AG04449 (cell line): ENCODE measurements at regions not wholly inside any gene's neighbourhood (a gene's known extent, or its start where the extent isn't known, plus 50 kb on each side); places are given as distances from the start of the nearest gene placed in this dataset.

Experiments used
- CTCF ChIA-PET: fragments of 350-600 bp; formaldehyde crosslinking; extraction: SDS; loops from one replicate; lab custom pipeline; 2021; ENCODE audit warnings: antibody characterized with exemption; lab: Yijun Ruan, JAX
- POLR2A ChIA-PET: fragments of 400-600, 350-600 bp; formaldehyde crosslinking; extraction: SDS; loops from one replicate; lab custom pipeline; 2020; ENCODE audit warnings: antibody characterized with exemption, inconsistent platforms; lab: Yijun Ruan, JAX
- DNase-seq: peaks from one replicate; pipeline ENCODE4 v3.0.0-alpha.2; 2010; ENCODE audit warnings: low read depth, low spot score
- H3K4me3 ChIP-seq: 2 replicates; pipeline ENCODE4 v1.5.1; 2011; ENCODE audit warnings: low read depth, mild to moderate bottlenecking, control low read depth, low read length
- TF ChIP-seq, protein P1 (sequence below): IDR thresholded peaks from one replicate; pipeline ENCODE4 v1.5.1; 2011; ENCODE audit warnings: mild to moderate bottlenecking, moderate library complexity, low read length, control low read depth, inconsistent platforms; ENCODE audit not compliant: insufficient read depth; ENCODE audit errors: missing control alignments

DNA sequence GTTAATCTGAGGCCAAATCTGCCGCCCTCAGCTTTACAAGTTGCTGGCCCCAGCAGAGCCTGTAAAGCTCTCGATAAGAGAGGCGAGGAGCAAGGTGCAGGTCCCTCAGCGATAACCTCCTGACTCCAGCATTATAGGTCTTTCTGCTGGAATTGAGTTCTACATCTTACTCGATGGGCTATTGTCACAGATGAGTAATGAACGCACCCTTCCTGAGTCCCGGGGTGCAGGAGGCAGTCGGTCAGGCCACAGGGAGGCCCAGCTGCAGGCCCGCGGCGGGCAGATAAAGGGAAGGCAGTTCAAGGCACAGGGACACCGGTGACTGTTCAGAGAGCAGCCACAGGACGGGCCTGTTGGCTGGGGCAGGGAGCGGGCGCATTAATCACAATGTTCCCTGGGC is 157.6 kb upstream of the OBI1 start:
- DNase-seq, result no peak
- TF ChIP-seq, protein P1, sequence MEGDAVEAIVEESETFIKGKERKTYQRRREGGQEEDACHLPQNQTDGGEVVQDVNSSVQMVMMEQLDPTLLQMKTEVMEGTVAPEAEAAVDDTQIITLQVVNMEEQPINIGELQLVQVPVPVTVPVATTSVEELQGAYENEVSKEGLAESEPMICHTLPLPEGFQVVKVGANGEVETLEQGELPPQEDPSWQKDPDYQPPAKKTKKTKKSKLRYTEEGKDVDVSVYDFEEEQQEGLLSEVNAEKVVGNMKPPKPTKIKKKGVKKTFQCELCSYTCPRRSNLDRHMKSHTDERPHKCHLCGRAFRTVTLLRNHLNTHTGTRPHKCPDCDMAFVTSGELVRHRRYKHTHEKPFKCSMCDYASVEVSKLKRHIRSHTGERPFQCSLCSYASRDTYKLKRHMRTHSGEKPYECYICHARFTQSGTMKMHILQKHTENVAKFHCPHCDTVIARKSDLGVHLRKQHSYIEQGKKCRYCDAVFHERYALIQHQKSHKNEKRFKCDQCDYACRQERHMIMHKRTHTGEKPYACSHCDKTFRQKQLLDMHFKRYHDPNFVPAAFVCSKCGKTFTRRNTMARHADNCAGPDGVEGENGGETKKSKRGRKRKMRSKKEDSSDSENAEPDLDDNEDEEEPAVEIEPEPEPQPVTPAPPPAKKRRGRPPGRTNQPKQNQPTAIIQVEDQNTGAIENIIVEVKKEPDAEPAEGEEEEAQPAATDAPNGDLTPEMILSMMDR, result no peak
- H3K4me3 ChIP-seq, result no peak overlapping the region
- ChIA-PET POLR2A (no interaction called here), CTCF (no interaction called here)

DNA sequence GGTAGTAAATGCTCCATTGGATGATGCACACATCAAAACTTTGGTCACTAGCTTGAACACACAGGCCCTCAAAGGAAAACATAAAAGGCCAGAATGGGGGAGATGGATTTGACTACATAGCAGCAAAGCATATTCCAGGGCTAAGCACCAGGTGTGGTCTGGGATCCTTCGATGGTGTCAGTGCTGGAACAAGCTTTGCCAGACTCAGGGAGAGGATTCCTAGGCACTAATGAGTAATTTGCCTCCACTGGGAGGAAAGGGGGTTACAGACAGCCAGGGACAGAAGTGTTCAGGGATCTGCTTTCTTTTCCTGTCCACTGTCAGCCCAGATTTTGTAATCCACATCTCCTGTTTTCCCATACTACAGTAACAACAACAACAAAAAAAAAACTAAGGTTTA is 157.2 kb upstream of the OBI1 start:
- CTCF ChIA-PET, result no interaction called here
- H3K4me3 ChIP-seq, result no peak overlapping the region
- DNase-seq, result no peak
- TF ChIP-seq, protein P1, result no peak
- POLR2A ChIA-PET, result no interaction called here

DNA sequence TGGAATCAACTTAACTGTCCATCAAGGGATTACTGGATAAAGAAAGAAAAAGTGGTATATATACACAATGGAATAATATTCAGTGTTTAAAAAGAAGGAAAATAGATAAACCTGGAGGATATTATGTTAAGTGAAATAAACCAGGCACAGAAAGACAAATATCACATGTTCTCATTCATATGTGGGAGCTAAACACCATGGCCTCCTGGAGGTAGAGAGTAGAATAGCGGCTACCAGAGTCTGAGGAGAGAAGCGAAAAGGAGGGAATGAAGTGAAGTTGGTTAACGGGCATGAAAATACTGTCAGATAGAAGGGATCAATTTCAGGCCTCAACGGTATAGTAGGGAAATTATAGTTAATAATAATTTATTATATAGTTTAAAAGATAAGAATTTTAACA is 147.5 kb upstream of the OBI1 start:
- ChIA-PET CTCF (no interaction called here), POLR2A (no interaction called here)
- TF ChIP-seq, protein P1, result no peak
- no peak overlapping the region for H3K4me3 ChIP-seq
- no peak for DNase-seq

DNA sequence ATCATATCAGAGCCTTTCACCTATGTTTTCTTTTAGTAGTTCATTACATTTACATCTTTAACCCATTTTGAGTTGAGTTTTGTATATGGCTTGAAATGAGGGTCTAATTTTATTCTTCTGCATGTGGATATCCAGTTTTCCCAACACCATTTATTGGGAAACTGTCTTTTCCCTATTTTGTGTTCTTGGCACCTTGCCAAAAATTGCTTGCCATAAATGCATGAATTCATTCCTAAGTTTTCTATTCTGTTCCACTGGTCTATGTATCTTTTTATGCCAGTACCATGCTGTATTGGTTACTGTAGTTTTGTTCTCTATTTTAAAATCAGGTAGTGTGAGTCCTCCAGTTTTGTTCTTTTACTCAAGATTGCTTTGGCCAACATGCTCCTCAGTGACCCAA is 144.0 kb upstream of the OBI1 start:
- no peak for DNase-seq

DNA sequence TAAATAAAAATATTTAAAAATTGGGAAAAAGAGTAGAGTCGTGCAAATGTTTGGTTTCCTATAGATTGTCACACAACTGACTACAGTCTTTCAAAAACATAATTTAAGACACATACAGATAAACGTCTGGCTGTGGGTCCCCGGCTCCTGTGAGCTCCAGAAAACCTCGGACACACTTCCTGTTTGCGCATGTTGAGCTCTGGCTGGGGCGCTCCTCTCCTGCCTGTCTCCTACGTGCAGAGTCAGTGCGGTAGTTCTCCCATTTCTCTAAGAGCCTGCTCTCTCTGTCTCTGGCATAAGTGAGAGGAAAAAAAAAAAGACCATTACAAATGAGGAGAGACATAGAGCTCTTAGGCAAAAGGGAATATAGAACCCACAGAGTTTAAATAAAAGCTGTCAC is 128.2 kb upstream of the OBI1 start:
- TF ChIP-seq, protein P1, result no peak
- no peak overlapping the region for H3K4me3 ChIP-seq
- CTCF ChIA-PET, result no interaction called here
- no peak for DNase-seq
- POLR2A ChIA-PET, result no interaction called here

More for the DNA sequence above, 144.0 kb upstream of the OBI1 start:
- POLR2A ChIA-PET, result no interaction called here
- no peak overlapping the region for H3K4me3 ChIP-seq
- CTCF ChIA-PET, result no interaction called here
- TF ChIP-seq, protein P1, result no peak

DNA sequence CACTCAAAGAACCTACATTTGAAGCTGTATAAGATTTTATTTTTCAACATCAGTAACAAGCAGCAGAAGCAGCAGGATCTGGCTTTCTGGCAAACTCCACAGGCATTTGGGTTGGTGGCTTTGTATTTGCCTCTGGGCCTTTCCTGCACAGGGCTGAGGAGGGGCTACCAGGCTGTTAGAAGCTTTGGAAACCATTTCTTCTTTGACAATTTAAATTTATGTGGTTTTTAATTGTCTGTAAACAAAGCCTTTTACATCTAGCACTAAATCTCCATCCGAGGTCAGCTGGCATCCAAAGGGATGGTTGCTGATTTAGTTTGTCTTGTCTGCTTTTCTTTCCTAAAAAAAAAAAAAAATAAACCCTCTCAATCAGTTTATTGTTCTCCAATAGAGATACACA is 127.5 kb upstream of the OBI1 start:
- TF ChIP-seq, protein P1, result no peak
- ChIA-PET POLR2A (no interaction called here), CTCF (no interaction called here)
- no peak for DNase-seq
- H3K4me3 ChIP-seq, result no peak overlapping the region

DNA sequence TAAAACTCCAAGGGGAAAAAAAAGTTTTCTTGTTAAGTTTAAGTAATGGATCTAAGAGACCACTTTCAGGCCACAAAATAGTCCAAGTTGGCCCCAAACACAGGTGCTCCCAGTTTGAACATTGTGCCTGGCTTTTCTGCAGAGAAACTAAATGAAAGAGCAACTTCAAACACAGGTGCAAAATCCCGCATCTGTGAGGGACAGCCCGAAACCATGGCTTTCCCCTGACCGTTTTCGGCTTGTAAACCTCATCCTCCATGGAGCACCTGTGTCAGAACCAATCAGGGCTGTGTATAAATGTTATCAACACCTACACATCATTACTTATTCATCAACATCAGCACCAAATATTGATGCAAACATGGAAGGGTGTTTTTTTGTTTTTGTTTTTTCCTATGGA is 126.8 kb upstream of the OBI1 start:
- CTCF ChIA-PET, result no interaction called here
- no peak for DNase-seq
- POLR2A ChIA-PET, result no interaction called here
- no peak overlapping the region for H3K4me3 ChIP-seq
- TF ChIP-seq, protein P1, result no peak
